ENCODE measurements at regions not wholly inside any gene's neighbourhood (a gene's known extent, or its start where the extent isn't known, plus 50 kb on each side); places are given as distances from the start of the nearest gene placed in this dataset.

GRCh38 chrX:13377550-13377934 is 57.7 kb upstream of the ATXN3L start (continued):
- TF ChIP-seq ZBTB11 (CRISPR knock-in tag; IDR thresholded peaks at IDR 0.05), result no peak
- no peak for TF ChIP-seq SMAD5 (IDR thresholded peaks at IDR 0.05; ENCODE audit: low read depth)
- TF ChIP-seq ZBTB33 (IDR thresholded peaks at IDR 0.05), result no peak

GRCh38 chrX:13376857-13377549 is 57.1 kb upstream of the ATXN3L start:
- CTCF ChIA-PET, result no interaction called here
- no peak overlapping the region for H3K27ac ChIP-seq (ENCODE audit: control insufficient read depth, insufficient read depth)
- in situ Hi-C loops (cut with MboI), result no loop called here
- POLR2A ChIA-PET, result no interaction called here
- WGBS (ENCODE audit: insufficient coverage, insufficient replicate concordance, low lambda C conversion rate, missing lambda C conversion rate), result 35% methylated on average over 9 of the region's 9 CpGs
- RAD21 ChIA-PET (ENCODE audit: unreplicated experiment), result interaction anchor here (0.7 kb wide), 1 partner anchor 112 kb away, joined by 3 read pairs; no protein-coding TSS in a partner anchor
- SMC1A ChIA-PET (ENCODE audit: uncharacterized antibody, unreplicated experiment), result interaction anchor here (1.1 to 1.5 kb wide), 2 partner anchors 11 to 183 kb away, joined by 3 read pairs; no protein-coding TSS in a partner anchor
- peak; percentile 63 for ATAC-seq
- no peak for DNase-seq (ENCODE audit: low read depth, low spot score)
- no peak overlapping the region; the same call in 1 of the 2 replicates for H3K4me2 ChIP-seq (ENCODE audit: control insufficient read depth, insufficient read depth)
- no peaks in the 10 kb centered on the region for H4K20me1 ChIP-seq (ENCODE audit: control insufficient read depth, insufficient read depth)
- no peaks in the 10 kb centered on the region for H3K36me3 ChIP-seq (ENCODE audit: control insufficient read depth in 2 of 2, insufficient read depth in 2 of 2, low read length in 1 of 2)
- H3K4me3 ChIP-seq, result no peak overlapping the region
- no peaks in the 10 kb centered on the region; the same call in 1 of the 2 replicates for H3K4me1 ChIP-seq (ENCODE audit: control insufficient read depth, insufficient read depth, low read length)
- no peaks in the 10 kb centered on the region for H3K9me3 ChIP-seq (replicated peaks; ENCODE audit: control insufficient read depth, insufficient read depth, low read length)
- no peaks in the 10 kb centered on the region for H3K79me2 ChIP-seq (ENCODE audit: control insufficient read depth, insufficient read depth, low read length)
- no TSS peak for BruUV-seq (replicated peaks)
- intact Hi-C loops (cut with micrococcal nuclease; ENCODE audit: unreplicated experiment), result loop anchor here (10.0 kb wide), 1 partner anchor 432 kb away; no protein-coding TSS in a partner anchor
- no peak for FAIRE-seq
- no peaks in the 10 kb centered on the region for H3K27me3 ChIP-seq (replicated peaks in 1 of 2; ENCODE audit: control insufficient read depth in 2 of 2, insufficient read depth in 2 of 2, low read length in 1 of 2)
- H2AFZ ChIP-seq (ENCODE audit: control insufficient read depth, low read depth, low read length), result no peak overlapping the region
- H3K9ac ChIP-seq (ENCODE audit: control insufficient read depth, insufficient read depth, low read length), result no peak overlapping the region
- TF ChIP-seq STAT1 (conservative IDR thresholded peaks at IDR 0.05), result no peak
- no peak for TF ChIP-seq ZZZ3 (IDR thresholded peaks at IDR 0.05; ENCODE audit: control insufficient read depth, insufficient read length, low read depth)
- TF ChIP-seq FOXK2 (IDR thresholded peaks at IDR 0.05), result no peak
- TF ChIP-seq MTA3 (IDR thresholded peaks at IDR 0.05; ENCODE audit: borderline replicate concordance, low read length), result 0 out of 2 replicates have a peak, but pooled peaks have one; percentile 7
- TF ChIP-seq SIN3A (IDR thresholded peaks at IDR 0.05; ENCODE audit: low read depth, low read length), result no peak
- TF ChIP-seq ELK1 (IDR thresholded peaks at IDR 0.05; ENCODE audit: low read depth, low read length), result no peak
- no peak for TF ChIP-seq BCL3 (IDR thresholded peaks at IDR 0.05; ENCODE audit: borderline replicate concordance, insufficient read depth, low read depth, low read length, poor library complexity, severe bottlenecking)
- no peak for TF ChIP-seq IRF4 (IDR thresholded peaks at IDR 0.05; ENCODE audit: low read depth, low read length)
- no peak for TF ChIP-seq HSF1 (IDR thresholded peaks at IDR 0.05; ENCODE audit: low read depth, low read length)
- TF ChIP-seq EED (IDR thresholded peaks at IDR 0.05; ENCODE audit: low read depth), result peak; percentile 56
